HG02852 (cell line): ENCODE measurements at regions not wholly inside any gene's neighbourhood (a gene's known extent, or its start where the extent isn't known, plus 50 kb on each side); places are given as distances from the start of the nearest gene placed in this dataset.
"Not testable (repeated sequence)": the region's sequence is repeated elsewhere in the genome, so short reads cannot be mapped to it uniquely, and the experiment has no call there.

Experiments
- ATAC-seq: cut with Tn5 transposase; IDR thresholded peaks from one replicate; pipeline ENCODE4 v1.9.1; 2021; ENCODE audit warnings: mild to moderate bottlenecking, moderate library complexity; ENCODE audit not compliant: unreplicated experiment

DNA sequence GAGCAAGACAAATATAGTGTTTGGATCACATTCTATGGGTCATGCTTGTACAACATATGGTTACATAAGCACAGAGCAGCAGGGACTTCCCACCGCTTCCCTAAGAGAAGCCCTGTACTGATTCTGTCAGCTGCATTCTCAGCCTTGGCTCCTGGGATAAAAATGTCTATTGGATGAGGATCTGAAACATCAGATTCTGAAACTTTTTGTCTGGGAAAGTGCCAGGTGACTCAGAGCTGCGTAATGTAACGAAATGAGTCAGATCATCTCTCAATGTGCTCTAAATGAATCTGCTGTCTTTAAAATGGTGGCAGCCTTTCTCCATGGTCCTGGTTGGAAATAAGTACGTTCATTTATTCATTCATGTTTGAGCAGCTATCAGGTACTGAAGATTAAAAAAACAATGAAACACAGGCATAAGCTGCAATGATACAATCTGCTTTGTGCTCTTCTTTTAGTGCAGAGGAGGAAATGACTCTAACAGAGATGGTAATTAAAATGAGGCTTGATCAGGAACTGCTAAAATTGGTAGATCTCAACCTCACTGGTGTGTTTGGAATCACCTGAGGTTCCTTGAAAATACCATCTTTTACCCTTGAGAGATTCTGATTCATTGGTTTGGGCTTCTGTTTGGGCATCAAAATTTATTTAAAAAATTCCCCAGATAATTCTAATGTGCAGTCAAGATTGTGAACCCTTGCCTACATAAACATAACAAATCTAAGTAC lies 99.1 kb upstream of the NAP1L1 start:
- peak; percentile 94 for ATAC-seq

DNA sequence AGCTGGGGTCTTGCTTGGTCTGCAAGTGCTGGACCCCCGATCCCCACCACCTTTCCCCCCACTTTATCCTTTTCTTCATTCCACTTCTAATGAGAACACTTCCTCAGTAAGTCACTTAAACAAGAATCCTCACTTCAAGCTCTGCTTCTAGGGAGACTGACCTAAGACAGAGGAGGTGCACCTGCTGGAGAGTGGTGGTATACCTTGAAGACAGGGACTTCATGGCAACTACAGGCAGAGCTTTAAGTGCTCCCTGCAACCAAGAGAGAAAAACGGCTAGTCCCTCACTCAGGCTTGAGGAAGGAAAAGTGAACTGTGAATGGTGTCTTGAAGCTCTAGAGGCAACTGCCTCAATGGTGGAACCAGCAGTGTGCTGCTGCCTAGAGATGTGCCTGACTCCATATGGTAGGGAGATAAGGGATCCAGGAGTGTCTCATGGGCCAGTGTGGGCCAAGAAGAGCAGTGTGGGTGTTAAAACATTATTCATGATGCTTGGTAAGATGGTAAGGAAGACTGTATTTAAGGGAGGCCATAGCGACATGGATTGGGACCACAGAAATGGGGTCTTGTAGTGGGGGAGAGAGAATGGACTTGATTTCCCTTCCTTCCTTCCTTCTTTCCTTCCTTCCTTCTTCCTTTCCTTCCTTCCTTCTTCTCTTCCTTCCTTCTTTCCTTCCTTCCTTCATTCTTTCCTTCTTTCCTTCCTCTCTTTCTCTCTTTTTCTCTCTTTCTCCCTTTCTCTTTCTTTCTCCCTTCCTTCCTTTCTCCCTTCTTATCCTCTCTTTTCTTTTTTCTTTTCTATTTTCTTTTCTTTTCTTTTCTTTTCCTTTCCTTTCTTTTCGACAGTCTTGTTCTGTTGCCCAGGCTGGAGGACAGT lies 96.2 kb upstream of the NAP1L1 start:
- ATAC-seq = no peak

DNA sequence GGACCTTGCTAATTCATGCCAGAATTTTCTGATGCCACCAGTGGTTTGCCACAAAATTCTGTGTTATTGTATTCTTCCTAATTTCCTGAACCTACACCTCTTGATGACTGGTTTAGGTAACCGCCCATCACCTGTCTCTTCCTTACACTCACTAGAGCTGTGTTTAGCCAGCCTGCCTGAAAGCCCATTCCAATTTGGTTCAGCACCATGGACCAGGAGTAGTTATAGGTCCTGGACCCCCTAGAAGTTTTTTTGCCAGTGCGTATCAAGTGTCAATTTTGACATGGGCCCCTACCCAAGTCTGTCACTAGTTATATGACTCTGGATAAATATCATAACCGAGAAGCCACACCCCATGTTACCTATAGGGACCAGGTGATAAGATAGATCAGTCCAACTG lies 94.0 kb upstream of the NAP1L1 start:
- ATAC-seq = no peak

DNA sequence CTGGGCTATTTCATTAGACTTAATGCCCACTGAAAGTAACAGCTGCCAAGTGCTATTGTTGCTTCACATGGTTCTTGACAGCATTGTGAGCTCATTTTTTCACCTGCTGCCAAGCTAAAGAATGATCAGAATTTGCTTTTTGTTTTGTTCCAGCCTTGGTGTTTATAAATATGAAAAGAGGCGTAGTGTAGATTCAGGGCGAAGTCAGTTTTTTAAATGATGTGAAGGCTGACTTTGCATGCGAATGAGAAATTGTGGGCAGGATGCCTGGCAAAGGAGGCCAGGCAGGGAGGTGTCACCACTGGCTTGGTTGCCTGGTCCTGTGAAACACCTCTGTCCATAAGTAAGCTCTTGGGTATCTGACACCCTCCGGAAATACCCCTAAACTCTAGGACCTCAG lies 93.3 kb upstream of the NAP1L1 start:
- ATAC-seq = no peak

DNA sequence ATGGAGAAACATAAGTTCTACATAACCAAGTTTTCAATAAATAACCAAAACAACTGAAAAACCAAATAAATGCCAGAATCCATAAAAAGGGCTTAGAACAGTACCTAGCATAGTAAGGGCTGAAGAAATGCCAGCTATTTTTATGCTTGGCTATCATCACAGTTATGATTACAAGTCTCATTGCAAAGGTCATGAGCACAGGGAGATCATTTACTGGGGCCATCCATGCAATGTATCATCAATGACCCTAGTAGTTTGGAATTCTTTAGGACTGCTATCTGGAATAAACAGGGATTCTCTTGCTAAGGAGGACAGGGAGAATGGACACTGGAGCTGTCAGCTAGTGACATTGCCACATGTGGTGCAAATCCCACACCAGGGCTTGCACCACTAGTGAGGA lies 92.5 kb upstream of the NAP1L1 start:
- no peak for ATAC-seq

DNA sequence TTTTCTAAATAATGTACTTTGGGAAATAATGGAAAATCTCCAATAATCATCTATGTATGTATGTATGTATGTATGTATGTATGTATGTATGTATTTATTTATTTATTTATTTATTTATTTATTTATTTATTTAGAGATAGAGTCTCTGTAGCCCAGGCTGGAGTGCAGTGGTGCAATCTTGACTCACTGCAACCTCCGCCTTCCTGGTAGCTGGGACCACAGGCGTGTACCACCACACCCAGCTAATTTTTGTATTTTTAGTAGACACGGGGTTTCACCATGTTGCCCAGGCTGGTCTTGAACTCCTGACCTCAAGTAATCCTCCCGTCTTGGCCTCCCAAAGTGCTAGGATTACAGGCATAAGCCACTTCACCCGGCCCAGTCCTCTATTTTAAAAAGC lies 91.5 kb upstream of the NAP1L1 start:
- not testable (repeated sequence) for ATAC-seq

DNA sequence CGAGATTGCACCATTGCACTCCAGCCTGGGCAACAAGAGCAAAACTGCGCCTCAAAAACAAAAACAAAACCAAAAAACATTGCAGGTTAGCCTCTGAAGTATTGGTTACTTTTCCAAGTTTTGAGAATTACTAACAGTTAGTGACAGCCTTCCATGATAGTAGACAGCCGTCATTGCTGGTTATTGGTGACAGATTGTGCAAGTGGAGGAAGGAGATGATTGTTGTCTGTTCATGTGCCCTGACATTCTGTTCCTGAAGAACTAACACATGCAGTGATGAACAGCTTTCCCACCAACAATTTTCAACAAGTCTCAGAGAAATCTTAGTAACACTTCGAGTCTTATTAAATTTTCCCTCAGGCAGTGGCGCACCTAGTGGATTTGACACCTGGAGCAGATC lies 89.3 kb upstream of the NAP1L1 start:
- ATAC-seq = no peak

DNA sequence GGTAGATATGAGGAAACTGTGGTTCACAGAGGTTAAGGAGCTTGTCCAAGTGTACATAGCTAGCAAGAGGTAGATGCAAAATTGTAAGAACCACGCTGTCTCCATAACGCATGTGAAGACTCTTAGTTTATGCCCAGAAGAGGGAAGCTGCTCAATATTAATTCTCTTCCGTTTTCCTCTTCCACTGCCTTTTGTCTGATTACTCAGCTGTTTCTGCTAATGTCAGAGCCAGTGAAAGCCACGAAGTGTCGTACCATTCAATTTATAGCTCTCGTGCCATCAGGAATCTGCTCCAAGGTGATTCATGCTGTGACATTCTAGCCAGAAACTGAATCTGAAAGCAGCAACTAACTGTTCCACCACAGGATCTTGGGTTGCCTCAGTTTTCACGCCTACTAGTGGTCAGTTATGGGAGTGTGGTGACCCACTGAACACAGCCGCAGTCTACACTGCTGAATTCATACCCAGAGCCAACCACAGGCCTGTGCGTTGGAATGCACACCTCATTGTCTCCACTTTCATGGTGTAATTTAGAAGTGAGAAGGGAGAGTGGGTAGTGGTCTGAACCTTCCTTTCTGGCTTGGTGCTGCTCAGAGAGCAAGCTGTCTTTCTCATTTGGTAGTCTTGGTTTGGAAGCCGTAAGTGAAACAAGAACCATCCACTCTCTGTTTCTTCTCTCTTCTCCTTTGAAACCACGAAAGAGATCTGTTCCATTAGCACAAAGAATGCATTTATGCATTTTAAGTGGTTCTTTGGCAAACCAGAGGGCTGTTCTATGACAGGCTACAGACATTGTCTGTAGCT lies 74.2 kb upstream of the NAP1L1 start:
- ATAC-seq = peak; percentile 96

DNA sequence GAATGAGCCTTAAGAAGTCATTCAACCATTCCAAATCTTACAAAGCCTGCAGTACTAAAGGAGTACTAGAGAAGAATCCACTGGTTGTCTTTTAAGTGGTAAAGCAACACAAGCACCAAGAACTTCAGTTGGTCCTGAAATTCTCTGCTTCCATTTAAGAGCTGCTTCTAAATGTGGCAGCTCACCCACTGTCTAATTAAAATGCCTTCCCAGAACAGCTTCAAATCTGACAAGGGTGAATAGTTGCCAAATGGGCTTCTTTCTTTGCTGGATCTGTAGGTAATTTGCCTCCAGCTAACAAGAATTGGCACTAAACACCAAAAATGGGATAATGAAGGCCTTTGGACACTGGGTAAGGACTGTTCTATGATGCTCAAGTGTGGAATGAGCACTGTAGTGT lies 72.2 kb upstream of the NAP1L1 start:
- no peak for ATAC-seq

DNA sequence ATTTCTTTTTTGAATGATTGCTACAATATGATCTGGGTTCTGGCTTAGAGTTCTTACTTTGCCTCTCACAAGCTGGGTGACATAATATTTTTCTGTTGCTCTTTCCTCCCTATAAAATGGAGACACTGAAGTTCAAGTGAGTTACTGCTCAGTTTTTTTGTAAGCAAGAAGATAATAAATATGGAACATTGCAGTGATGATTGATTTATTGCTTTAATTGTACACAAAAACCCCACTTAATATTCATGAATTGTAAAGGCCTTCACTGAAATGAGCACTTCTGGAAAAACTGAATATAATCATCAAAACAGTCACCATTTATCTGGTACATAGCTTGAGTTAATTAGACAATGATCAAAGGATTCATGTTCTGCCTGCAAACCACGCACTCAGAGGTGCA lies 71.8 kb upstream of the NAP1L1 start:
- ATAC-seq = no peak

DNA sequence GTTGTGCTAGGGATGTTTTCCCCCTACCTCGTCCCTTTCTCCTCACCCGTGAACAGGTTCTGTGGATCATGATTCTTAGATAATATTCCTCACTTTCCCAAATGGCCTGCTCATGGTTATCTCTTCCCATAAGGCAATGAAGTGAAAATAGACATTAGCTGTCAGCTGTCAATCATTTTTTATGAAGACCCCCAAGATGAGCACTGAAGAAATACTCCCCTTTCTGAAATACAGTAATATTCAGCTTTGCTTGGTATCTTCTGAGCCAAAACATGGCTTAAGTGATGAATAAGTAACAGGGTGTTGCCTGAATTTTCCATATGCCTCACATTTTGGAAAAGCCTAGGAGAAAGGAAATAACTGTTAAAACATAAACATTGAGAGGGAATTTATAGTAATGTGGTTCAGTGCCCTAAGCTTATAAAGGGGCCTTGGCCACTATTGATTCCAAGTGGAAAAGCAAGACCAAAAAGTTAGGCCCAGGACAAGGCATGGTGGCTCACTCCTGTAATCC lies 70.7 kb upstream of the NAP1L1 start:
- no peak for ATAC-seq

DNA sequence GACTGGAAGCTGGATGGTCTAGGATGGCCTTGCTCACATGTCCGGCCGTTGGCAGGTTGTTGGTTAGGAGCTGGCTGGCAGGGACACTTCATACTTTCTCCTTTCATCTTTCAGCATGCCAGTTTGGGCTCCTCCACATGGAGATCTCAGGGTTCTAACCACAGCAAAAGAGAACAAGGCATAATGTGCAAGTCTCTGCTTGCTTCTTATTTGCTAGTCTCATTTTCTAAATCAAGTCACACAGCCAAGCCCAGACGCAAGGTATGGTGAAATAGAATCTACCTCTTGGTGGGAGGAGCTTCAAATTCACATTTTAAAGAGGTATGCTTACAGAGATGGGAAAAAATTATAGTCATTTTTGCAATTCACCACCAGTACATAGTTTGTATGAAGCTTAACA lies 69.1 kb upstream of the NAP1L1 start:
- ATAC-seq = no peak

DNA sequence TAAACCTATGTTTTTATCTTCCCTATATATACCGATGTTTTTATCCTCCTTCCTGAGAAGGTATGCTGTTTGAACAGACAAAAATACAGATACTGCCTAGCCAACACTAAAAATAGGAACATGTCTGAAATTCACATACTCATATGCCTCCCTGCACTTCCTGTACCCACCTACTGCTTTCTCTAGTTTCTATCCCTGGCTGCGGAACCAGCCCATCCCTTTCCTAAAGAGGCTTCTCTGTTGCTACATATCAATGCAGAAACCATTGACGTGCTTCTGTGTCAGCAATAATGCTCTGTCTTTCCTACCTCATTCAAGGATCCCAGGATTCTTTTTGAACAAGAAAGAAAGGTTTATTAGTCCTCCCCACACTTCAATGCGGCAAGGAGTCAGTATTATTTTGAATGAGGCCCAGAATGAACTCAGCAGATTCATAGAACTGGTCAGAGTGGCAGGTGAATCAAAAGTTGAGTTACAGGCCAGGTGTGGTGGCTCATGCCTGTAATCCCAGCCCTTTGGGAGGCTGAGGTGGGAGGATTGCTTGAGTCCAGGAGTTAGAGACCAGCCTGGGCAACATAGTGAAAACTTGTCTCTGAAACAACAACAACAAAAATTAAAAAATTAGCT lies 67.8 kb upstream of the NAP1L1 start:
- ATAC-seq = peak; percentile 89

DNA sequence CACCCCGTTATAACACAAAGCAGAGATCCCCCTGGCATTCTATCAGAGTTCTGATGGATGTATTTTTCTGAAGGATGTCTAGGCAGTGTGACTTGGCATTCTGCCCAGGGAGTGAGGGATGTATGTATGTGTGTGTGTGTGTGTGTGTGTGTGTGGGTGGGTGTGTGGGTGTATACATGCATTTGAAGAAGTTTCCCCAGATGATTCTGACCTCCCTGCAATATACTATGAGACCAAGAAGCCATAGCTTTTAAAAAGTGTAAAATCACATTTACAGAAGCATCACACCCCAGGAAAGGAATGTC lies 59.7 kb upstream of the NAP1L1 start:
- ATAC-seq = no peak

DNA sequence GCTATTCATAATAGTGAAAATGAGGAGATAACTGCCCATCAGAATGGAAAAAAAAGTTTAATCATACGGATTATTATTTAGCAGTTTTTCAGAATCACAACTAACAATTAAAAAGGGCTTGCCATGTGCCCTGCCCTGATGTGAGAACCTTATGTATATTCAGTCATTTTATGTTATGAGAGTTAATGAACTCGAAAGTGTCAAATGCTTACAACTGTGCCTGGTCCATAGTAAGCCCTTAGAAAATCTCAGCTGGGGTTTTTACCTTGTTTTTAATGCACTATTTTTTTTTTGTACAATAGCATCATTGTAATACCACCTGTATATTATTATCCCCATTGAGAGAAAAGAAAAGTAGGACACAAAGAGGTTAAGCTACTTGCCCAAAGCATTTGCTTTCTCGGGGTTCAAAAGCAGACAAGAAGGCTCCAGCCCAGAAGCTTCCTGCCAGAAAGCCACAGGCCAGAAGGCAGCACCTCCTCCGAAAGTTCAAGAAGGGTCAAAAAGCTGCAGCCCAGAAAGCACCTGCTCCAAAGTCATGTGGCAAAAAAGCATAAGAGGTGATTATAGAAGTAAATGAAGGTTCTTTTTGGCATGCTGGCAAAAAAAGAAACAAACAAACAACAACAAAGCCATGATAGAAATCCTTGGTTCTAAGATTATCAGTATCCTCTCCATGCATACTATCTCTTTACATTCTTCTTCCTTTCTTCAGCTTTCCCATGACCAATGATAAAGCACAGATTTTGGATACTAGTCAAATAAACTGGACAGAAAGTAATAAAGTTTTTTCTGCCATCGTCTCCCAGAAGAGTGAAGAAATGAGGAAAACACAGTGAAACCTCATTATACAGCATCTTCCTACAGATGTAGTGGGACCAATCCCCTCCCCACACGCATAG lies 59.1 kb upstream of the NAP1L1 start:
- peak; percentile 99 for ATAC-seq

DNA sequence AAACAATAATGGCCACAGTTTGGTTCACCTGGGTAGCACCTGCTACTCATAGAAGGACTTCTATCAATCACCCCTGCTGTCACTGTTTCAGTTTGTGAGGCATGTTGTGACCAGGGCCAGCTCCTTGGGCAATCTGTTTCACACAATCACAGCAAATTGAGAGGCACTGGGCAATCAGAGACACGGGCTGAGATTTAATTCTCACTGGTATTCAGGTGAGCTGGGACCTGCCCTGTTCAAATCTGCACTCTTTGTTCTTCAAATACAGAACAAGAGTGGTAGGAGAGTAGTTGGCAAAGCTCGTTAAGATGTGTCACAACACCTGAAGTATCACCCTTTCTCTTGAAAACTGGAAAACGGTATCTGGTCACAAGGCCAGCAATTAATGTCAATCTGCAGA lies 57.8 kb upstream of the NAP1L1 start:
- ATAC-seq = no peak

DNA sequence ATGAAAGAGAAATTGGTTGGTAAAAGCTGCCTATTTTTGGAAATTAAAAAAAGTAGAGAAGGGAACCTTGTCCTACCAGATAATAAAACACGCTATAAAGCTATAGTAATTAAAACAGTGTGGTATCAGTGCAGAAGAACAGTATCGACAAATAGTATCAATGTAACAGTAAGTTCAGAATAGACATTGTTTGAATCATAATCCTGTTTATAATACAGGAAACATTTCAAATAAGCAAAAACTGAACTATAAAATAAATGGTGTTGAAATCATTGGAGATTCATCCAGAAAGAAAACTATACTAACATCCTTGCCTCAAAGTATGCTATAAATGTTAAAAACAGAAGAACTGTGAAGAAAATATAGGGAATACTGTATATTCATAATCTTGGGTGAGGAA lies 54.2 kb upstream of the NAP1L1 start:
- no peak for ATAC-seq

DNA sequence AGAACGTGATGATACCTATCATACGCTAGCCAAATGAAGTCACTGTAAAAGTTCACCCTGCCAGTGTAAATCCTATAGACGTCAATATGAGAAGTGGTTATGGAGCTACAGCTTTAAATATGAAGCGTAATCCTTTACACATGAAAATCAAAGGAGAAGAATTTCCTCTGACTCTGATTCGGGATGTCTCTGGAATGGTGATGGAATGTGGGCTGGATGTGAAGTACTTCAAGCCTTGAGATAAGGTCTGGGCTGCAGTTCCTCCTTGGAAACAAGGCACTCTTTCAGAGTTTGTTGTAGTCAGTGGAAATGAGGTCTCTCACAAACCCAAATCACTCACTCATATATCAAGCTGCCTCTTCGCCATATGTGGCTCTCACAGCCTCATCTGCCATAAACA lies 53.1 kb upstream of the NAP1L1 start:
- ATAC-seq = no peak

DNA sequence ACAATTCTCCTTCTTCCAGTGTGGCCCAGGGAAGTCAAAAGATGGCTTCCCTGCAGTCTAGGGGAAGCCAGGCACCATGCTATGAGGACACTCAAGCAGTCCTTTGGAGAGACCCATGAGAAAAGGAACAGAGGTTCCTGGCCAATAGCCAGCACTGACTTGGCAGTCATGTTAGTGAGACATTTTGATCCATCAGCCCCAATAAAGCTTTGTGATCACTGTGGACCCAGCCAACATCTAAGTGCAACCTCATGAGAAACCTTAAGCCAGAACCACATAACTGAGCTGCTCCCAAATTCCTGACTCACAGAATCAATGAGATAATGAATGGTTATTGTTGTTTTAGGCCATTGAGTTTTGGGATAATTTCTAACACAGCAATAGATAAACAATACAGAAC lies 51.0 kb upstream of the NAP1L1 start:
- ATAC-seq = no peak
